OCI-LY3 (cell line): ENCODE measurements at regions not wholly inside any gene's neighbourhood (a gene's known extent, or its start where the extent isn't known, plus 50 kb on each side); places are given as distances from the start of the nearest gene placed in this dataset.

Source experiments
- H2AFZ ChIP-seq: fragments of 200-600, 300-600 bp; shearing (Covaris generic); 2 replicates; pipeline ENCODE4 v1.6.0; 2014; ENCODE audit warnings: antibody characterized with exemption, low read depth, low read length
- H3K27ac ChIP-seq: fragments of 200-600, 300-600 bp; sonication (generic); 2 replicates; pipeline ENCODE4 v1.5.1; 2014; ENCODE audit warnings: mild to moderate bottlenecking, low read length, moderate library complexity, mixed read lengths
- H3K27me3 ChIP-seq: fragments of 200-600, 300-600 bp; sonication (generic); 2 replicates; pipeline ENCODE4 v1.6.1; 2014; ENCODE audit warnings: low read depth, low read length, mixed read lengths
- H3K36me3 ChIP-seq: fragments of 200-600, 300-600 bp; sonication (generic); replicated peaks from 2 replicates; pipeline ENCODE3; 2014; ENCODE audit warnings: low read depth, low read length, mixed read lengths
- H3K4me1 ChIP-seq: fragments of 300-600, 200-600 bp; sonication (generic); 2 replicates; pipeline ENCODE4 v1.6.1; 2014; ENCODE audit warnings: low read length, mixed read lengths
- H3K4me2 ChIP-seq: fragments of 200-600, 300-600 bp; sonication (generic); 2 replicates; pipeline ENCODE4 v1.6.1; 2014; ENCODE audit warnings: low read length, mixed read lengths
- H3K4me3 ChIP-seq: fragments of 300-600, 200-600 bp; sonication (generic); 2 replicates; pipeline ENCODE4 v1.5.1; 2014; ENCODE audit warnings: antibody characterized with exemption, mild to moderate bottlenecking, low read length, moderate library complexity
- H3K79me2 ChIP-seq: fragments of 300-600, 200-600 bp; shearing (Covaris generic); 2 replicates; pipeline ENCODE4 v1.6.1; 2014; ENCODE audit warnings: mild to moderate bottlenecking, low read length, mixed read lengths
- H3K9ac ChIP-seq: fragments of 300-600, 200-600 bp; shearing (Covaris generic); 2 replicates; pipeline ENCODE4 v1.6.0; 2014; ENCODE audit warnings: mild to moderate bottlenecking, low read length, moderate library complexity
- H3K9me3 ChIP-seq: fragments of 200-600, 300-600 bp; shearing (Covaris generic); 2 replicates; pipeline ENCODE4 v1.6.1; 2014; ENCODE audit warnings: low read length, mixed read lengths; ENCODE audit not compliant: insufficient read depth
- H4K20me1 ChIP-seq: fragments of 200-600, 300-600 bp; sonication (generic); 2 replicates; pipeline ENCODE4 v1.6.1; 2016; ENCODE audit warnings: low read length, mixed read lengths; ENCODE audit not compliant: insufficient read depth
- CTCF ChIP-seq: fragments of 200-600, 300-600 bp; sonication (generic); IDR thresholded peaks from 2 replicates; pipeline ENCODE4 v1.5.1; 2014; ENCODE audit warnings: antibody characterized with exemption, low read length, low read depth
- EZH2phosphoT487 ChIP-seq: fragments of 200-600 bp; shearing (Covaris generic); IDR thresholded peaks from 2 replicates; pipeline ENCODE4 v1.6.1; 2018; ENCODE audit warnings: antibody characterized with exemption, mixed run types, low read depth

GRCh38 chr13:50714891-50715290 is 128.6 kb downstream of the DLEU7 start:
- Histone ChIP-seq H3K4me1 (no peaks in the 10 kb centered on the region), H3K9me3 (no peaks in the 10 kb centered on the region), H3K4me2 (no peak overlapping the region), H4K20me1 (no peaks in the 10 kb centered on the region), H3K79me2 (no peaks in the 10 kb centered on the region), H3K9ac (no peak overlapping the region), H3K36me3 (no peaks in the 10 kb centered on the region), H3K27me3 (no peaks in the 10 kb centered on the region), H3K4me3 (no peak overlapping the region), H3K27ac (no peak overlapping the region), H2AFZ (no peak overlapping the region)
- no peak for TF ChIP-seq EZH2phosphoT487
- TF ChIP-seq CTCF: no peak

DNA sequence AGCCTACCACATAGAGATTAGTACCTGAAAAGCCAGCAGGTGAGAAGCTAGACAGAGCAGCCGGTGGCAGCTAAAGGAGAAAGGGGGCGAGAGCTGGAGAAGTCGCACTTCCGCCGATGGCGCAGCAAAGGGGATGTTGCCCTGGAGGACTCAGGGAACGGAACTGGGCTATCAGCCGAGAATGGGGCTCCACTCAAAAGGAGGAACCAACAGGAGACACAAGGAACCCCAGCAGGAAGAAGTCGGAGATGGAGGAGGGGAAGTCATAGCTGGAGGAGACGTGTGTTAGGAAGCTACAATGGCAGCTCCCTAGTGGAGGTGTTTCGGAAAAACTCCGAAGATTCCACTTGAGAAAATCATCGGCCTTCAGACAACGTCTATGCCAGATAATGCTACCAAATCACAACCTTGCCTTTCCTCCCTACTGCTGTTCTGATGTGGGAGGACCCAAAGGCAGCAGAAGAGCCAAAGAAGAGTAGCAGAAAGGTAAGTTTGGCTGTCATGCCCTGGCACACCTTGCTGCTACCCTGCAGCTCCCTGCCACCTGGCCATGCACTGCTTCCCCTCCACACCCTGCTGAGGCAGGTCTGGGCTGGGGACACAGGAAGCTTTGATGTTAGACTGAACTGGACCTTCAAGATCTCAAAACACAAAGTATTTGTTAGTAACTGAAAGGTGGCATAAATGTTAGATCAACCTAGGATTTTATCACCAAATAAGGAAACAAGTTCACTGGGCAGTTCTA is 127.9 kb downstream of the DLEU7 start:
- Histone ChIP-seq H3K27me3 (no peaks in the 10 kb centered on the region), H4K20me1 (no peaks in the 10 kb centered on the region), H3K27ac (no peak overlapping the region), H3K9me3 (no peaks in the 10 kb centered on the region), H3K4me2 (no peak overlapping the region), H2AFZ (no peak overlapping the region), H3K36me3 (no peaks in the 10 kb centered on the region), H3K4me3 (no peak overlapping the region), H3K9ac (no peak overlapping the region), H3K79me2 (no peaks in the 10 kb centered on the region), H3K4me1 (no peaks in the 10 kb centered on the region)
- TF ChIP-seq EZH2phosphoT487 (no peak), CTCF (no peak)

- H3K4me2 ChIP-seq: no peak overlapping the region
- no peak overlapping the region for H2AFZ ChIP-seq
- no peaks in the 10 kb centered on the region for H3K79me2 ChIP-seq
- TF ChIP-seq EZH2phosphoT487 (no peak), CTCF (no peak)
- H3K4me1 ChIP-seq: no peaks in the 10 kb centered on the region
- H3K4me3 ChIP-seq: no peak overlapping the region
- H3K27ac ChIP-seq: no peak overlapping the region
- H3K27me3 ChIP-seq: no peaks in the 10 kb centered on the region
- no peaks in the 10 kb centered on the region for H3K9me3 ChIP-seq
- no peaks in the 10 kb centered on the region for H4K20me1 ChIP-seq
- H3K36me3 ChIP-seq: no peaks in the 10 kb centered on the region
- no peak overlapping the region for H3K9ac ChIP-seq
These were observed 122.4 kb downstream of the DLEU7 start for GRCh38 chr13:50720861-50721671.

GRCh38 chr13:50721672-50721992 is 121.9 kb downstream of the DLEU7 start:
- H3K9ac ChIP-seq: no peak overlapping the region
- no peak overlapping the region for H3K4me3 ChIP-seq
- no peaks in the 10 kb centered on the region for H3K36me3 ChIP-seq
- H3K9me3 ChIP-seq: no peaks in the 10 kb centered on the region
- no peak overlapping the region for H2AFZ ChIP-seq
- TF ChIP-seq CTCF: no peak
- no peak for TF ChIP-seq EZH2phosphoT487
- H4K20me1 ChIP-seq: no peaks in the 10 kb centered on the region
- no peak overlapping the region for H3K4me2 ChIP-seq
- no peaks in the 10 kb centered on the region for H3K4me1 ChIP-seq
- H3K27me3 ChIP-seq: no peaks in the 10 kb centered on the region
- no peak overlapping the region for H3K27ac ChIP-seq
- no peaks in the 10 kb centered on the region for H3K79me2 ChIP-seq
